Adrenal gland (tissue), 9 donors: ENCODE measurements at regions not wholly inside any gene's neighbourhood (a gene's known extent, or its start where the extent isn't known, plus 50 kb on each side); places are given as distances from the start of the nearest gene placed in this dataset.

Experiments used
- DNase-seq, 7 donors: peaks; one replicate each; pipeline ENCODE4 v3.0.0-alpha.2; 2019 to 2020
- H3K27ac ChIP-seq, 5 donors: fragments of 200-600 bp; sonication (generic) in 4 of 5; 1 replicate in 3 of 5; 2 replicates in 2 of 5; pipeline versions ENCODE4 v1.5.1 to v1.8.0; 2016 to 2020; ENCODE audit warnings: mild to moderate bottlenecking in 1 of 5
- H3K27me3 ChIP-seq: fragments of 200-600 bp; 2 replicates; pipeline ENCODE4 v1.8.0; 2021
- H3K36me3 ChIP-seq, 2 donors: fragments of 200-600 bp; replicated peaks in 1 of 2; 1 replicate in 1 of 2; 2 replicates in 1 of 2; pipeline versions ENCODE4 v1.5.1 to v1.8.0; 2018 to 2022
- H3K4me1 ChIP-seq, 2 donors: fragments of 200-600 bp; replicated peaks in 1 of 2; 1 replicate in 1 of 2; 2 replicates in 1 of 2; pipeline versions ENCODE4 v1.5.1 to v1.8.0; 2018 to 2021
- H3K4me3 ChIP-seq, 4 donors: fragments of 200-600 bp; sonication (generic) in 3 of 4; one replicate each; pipeline ENCODE4 v1.5.1; 2016 to 2018
- H3K9me3 ChIP-seq, 3 donors: fragments of 200-600 bp; sonication (generic) in 1 of 3; replicated peaks in 1 of 3; 1 replicate in 2 of 3; 2 replicates in 1 of 3; pipeline versions ENCODE4 v1.5.1 to v1.8.0; 2016 to 2021
- CTCF ChIP-seq, 6 experiments: fragments of 450-650 bp in 4 of 6; fragments of 200-600 bp in 2 of 6; sonication (generic) in 1 of 6; IDR thresholded peaks; 1 replicate in 5 of 6; 2 replicates in 1 of 6; pipeline versions ENCODE4 v1.5.1 to v1.8.0; 2016 to 2021; ENCODE audit warnings: antibody characterized with exemption in 6 of 6, mild to moderate bottlenecking in 2 of 6, moderate library complexity in 1 of 6
- POLR2A ChIP-seq, 2 donors: fragments of 450-650 bp; IDR thresholded peaks; one replicate each; pipeline ENCODE4 v1.6.1; 2017; ENCODE audit warnings: antibody characterized with exemption in 2 of 2, mild to moderate bottlenecking in 2 of 2, moderate library complexity in 1 of 2
- WGBS, 4 donors: extraction: QIAGEN DNeasy Blood & Tissue Kit in 2 of 4; methylation state at CpG; one replicate each; pipeline versions ENCODE4 v1.1.5 to v1.1.7; 2013 to 2017; 5-methylcytosine and 5-hydroxymethylcytosine counted together
- intact Hi-C, 2 donors: fragments of 100-400 bp; cut with DNase I; formaldehyde crosslinking; loops; one replicate each; pipeline versions ENCODE4 v1.14.1 to v1.15.0; 2022 to 2023
- donor health status: healthy with polysubstance abuse.
- donor health status: Bipolar disorder and iron deficiency.
- donor health status: DM: yes; HTN: yes; CAD: no.
- donor health status: DM: no; HTN: no; CAD: no.
- donor health status: DM: no; HTN: no; CAD: no.

GRCh38 chr2:151024696-151025251 lies 236.9 kb downstream of the RBM43 start:
- Histone ChIP-seq H3K9me3 (no peaks in the 10 kb centered on the region), H3K4me1 (no peaks in the 10 kb centered on the region), H3K27ac (no peak overlapping the region), H3K27me3 (no peaks in the 10 kb centered on the region), H3K36me3 (no peaks in the 10 kb centered on the region), H3K4me3 (no peak overlapping the region)
- DNase-seq = no peak
- TF ChIP-seq CTCF (IDR thresholded peaks at IDR 0.05) (no peak), POLR2A (IDR thresholded peaks at IDR 0.05) (no peak)
- 56 to 75% (median 62%) methylated on average over 4 of the region's 4 CpGs for WGBS, 4 donors
- intact Hi-C loops = no loop called here

GRCh38 chr2:151021747-151022452 lies 239.8 kb downstream of the RBM43 start:
- TF ChIP-seq POLR2A (IDR thresholded peaks at IDR 0.05) (no peak), CTCF (IDR thresholded peaks at IDR 0.05) (no peak)
- H3K4me1 ChIP-seq = no peaks in the 10 kb centered on the region
- H3K36me3 ChIP-seq = no peaks in the 10 kb centered on the region
- no peaks in the 10 kb centered on the region for H3K27me3 ChIP-seq
- intact Hi-C loops = loop anchor here in 1 of 2 donors (2.0 kb wide), 1 partner anchor 21 kb away; no protein-coding TSS in a partner anchor
- H3K27ac ChIP-seq = no peak overlapping the region
- DNase-seq = no peak
- 64 to 66% (median 65%) methylated on average over 5 of the region's 5 CpGs for WGBS, 4 donors
- H3K4me3 ChIP-seq = no peak overlapping the region
- no peaks in the 10 kb centered on the region for H3K9me3 ChIP-seq

- no peak overlapping the region for H3K4me3 ChIP-seq
- no peaks in the 10 kb centered on the region for H3K9me3 ChIP-seq
- no peaks in the 10 kb centered on the region for H3K36me3 ChIP-seq
- 68 to 88% (median 82%) methylated on average over 2 of the region's 2 CpGs for WGBS, 4 donors
- intact Hi-C loops = no loop called here
- no peak for TF ChIP-seq POLR2A (IDR thresholded peaks at IDR 0.05)
- no peak for TF ChIP-seq CTCF (IDR thresholded peaks at IDR 0.05)
- no peak overlapping the region for H3K27ac ChIP-seq
- H3K27me3 ChIP-seq = no peaks in the 10 kb centered on the region
- no peaks in the 10 kb centered on the region for H3K4me1 ChIP-seq
- DNase-seq = no peak
Observed at GRCh38 chr2:151020411-151020810, 241.3 kb downstream of the RBM43 start.

GRCh38 chr2:151009437-151010175 lies 252.1 kb downstream of the RBM43 start:
- Histone ChIP-seq H3K4me1 (no peaks in the 10 kb centered on the region), H3K36me3 (no peaks in the 10 kb centered on the region)
- intact Hi-C loops = no loop called here

More at GRCh38 chr2:151009437-151010175, 252.1 kb downstream of the RBM43 start:
- Histone ChIP-seq H3K4me3 (no peak overlapping the region), H3K27ac (no peak overlapping the region), H3K9me3 (no peaks in the 10 kb centered on the region), H3K27me3 (no peaks in the 10 kb centered on the region)
- WGBS, 4 donors = 90 to 93% (median 92%) methylated on average over 6 of the region's 6 CpGs
- DNase-seq = no peak
- no peak for TF ChIP-seq POLR2A (IDR thresholded peaks at IDR 0.05)
- TF ChIP-seq CTCF (IDR thresholded peaks at IDR 0.05) = no peak
